ENCODE measurements at regions not wholly inside any gene's neighbourhood (a gene's known extent, or its start where the extent isn't known, plus 50 kb on each side); places are given as distances from the start of the nearest gene placed in this dataset.

GRCh38 chr18:77679869-77680268 lies 430.2 kb downstream of the GALR1 start:
- H3K27me3 Mint-ChIP-seq (ENCODE audit: low read depth, poor library complexity): peaks cover 16% of the 10 kb centered on the region
- H3K9me3 Mint-ChIP-seq: peaks cover 7% of the 10 kb centered on the region

GRCh38 chr18:77700051-77700450 lies 450.4 kb downstream of the GALR1 start:
- H3K36me3 Mint-ChIP-seq (ENCODE audit: low read depth): no peaks in the 10 kb centered on the region
- H3K27me3 Mint-ChIP-seq (ENCODE audit: low read depth, poor library complexity): peaks cover 17% of the 10 kb centered on the region
- TF ChIP-seq, protein P1, sequence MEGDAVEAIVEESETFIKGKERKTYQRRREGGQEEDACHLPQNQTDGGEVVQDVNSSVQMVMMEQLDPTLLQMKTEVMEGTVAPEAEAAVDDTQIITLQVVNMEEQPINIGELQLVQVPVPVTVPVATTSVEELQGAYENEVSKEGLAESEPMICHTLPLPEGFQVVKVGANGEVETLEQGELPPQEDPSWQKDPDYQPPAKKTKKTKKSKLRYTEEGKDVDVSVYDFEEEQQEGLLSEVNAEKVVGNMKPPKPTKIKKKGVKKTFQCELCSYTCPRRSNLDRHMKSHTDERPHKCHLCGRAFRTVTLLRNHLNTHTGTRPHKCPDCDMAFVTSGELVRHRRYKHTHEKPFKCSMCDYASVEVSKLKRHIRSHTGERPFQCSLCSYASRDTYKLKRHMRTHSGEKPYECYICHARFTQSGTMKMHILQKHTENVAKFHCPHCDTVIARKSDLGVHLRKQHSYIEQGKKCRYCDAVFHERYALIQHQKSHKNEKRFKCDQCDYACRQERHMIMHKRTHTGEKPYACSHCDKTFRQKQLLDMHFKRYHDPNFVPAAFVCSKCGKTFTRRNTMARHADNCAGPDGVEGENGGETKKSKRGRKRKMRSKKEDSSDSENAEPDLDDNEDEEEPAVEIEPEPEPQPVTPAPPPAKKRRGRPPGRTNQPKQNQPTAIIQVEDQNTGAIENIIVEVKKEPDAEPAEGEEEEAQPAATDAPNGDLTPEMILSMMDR (IDR thresholded peaks at IDR 0.05): no peak
- H3K27ac Mint-ChIP-seq: no peak overlapping the region
- no peak overlapping the region for H3K4me3 Mint-ChIP-seq
- H3K4me1 Mint-ChIP-seq: no peaks in the 10 kb centered on the region
- no peak for DNase-seq
- no peaks in the 10 kb centered on the region for H3K9me3 Mint-ChIP-seq

More at GRCh38 chr18:77679869-77680268, 430.2 kb downstream of the GALR1 start:
- TF ChIP-seq, protein P1 (IDR thresholded peaks at IDR 0.05): no peak
- Mint-ChIP-seq H3K27ac (no peak overlapping the region), H3K4me1 (no peaks in the 10 kb centered on the region), H3K36me3 (ENCODE audit: low read depth) (no peaks in the 10 kb centered on the region), H3K4me3 (no peak overlapping the region)
- DNase-seq: no peak

DNA sequence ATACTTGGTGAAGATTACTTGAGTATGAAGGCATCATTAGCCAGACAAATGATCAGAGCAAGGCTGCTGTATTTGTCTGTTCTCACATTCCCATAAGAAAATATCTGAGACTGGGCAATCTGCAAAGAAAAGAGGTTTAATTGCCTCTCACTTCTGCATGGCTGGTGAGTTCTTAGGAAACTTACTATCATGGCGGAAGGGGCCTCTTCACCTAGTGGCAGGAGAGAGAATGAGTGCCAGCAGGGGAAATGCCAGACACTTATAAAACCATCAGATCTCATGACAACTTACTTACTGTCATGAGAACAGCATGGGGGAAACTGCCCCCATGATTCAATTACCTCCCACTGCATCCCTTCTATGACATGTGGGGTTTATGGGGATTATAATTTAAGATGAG lies 452.3 kb downstream of the GALR1 start:
- H3K4me3 Mint-ChIP-seq: no peak overlapping the region
- H3K4me1 Mint-ChIP-seq: no peaks in the 10 kb centered on the region
- TF ChIP-seq, protein P1 (IDR thresholded peaks at IDR 0.05): no peak
- H3K27me3 Mint-ChIP-seq (ENCODE audit: low read depth, poor library complexity): peaks cover 22% of the 10 kb centered on the region
- no peaks in the 10 kb centered on the region for H3K36me3 Mint-ChIP-seq (ENCODE audit: low read depth)
- no peak overlapping the region for H3K27ac Mint-ChIP-seq
- H3K9me3 Mint-ChIP-seq: no peaks in the 10 kb centered on the region
- no peak for DNase-seq

DNA sequence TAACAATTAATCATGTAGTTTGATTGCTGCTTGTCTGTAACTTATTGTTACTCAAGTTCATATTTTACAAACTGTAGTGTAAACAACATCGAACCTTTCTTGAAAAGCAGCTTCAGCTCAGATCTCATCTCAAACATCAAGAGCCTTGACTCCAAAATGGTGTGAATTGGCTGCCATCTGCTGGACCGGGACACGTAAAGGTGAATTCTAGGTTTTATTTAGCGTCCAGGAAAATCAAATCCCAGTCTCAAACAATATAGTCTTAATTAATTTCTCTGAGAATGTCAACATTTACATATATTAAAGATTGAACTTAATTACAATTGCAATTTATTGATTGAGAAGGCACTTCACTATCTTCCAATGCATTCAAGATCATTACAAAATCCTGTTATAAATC lies 453.0 kb downstream of the GALR1 start:
- Mint-ChIP-seq H3K36me3 (ENCODE audit: low read depth) (no peaks in the 10 kb centered on the region), H3K27ac (no peak overlapping the region), H3K4me1 (no peaks in the 10 kb centered on the region), H3K27me3 (ENCODE audit: low read depth, poor library complexity) (peaks cover 22% of the 10 kb centered on the region), H3K4me3 (no peak overlapping the region), H3K9me3 (no peaks in the 10 kb centered on the region)
- peak; percentile 10 for DNase-seq
- TF ChIP-seq, protein P1 (IDR thresholded peaks at IDR 0.05): peak; percentile 32

- no peak overlapping the region for H3K4me3 Mint-ChIP-seq
- no peak for DNase-seq
- no peaks in the 10 kb centered on the region for H3K4me1 Mint-ChIP-seq
- peaks cover 3% of the 10 kb centered on the region for H3K9me3 Mint-ChIP-seq
- H3K36me3 Mint-ChIP-seq (ENCODE audit: low read depth): no peaks in the 10 kb centered on the region
- TF ChIP-seq, protein P1 (IDR thresholded peaks at IDR 0.05): no peak
- H3K27ac Mint-ChIP-seq: no peak overlapping the region
- H3K27me3 Mint-ChIP-seq (ENCODE audit: low read depth, poor library complexity): peaks cover 23% of the 10 kb centered on the region
Measured at GRCh38 chr18:77705301-77705700, 455.7 kb downstream of the GALR1 start.

DNA sequence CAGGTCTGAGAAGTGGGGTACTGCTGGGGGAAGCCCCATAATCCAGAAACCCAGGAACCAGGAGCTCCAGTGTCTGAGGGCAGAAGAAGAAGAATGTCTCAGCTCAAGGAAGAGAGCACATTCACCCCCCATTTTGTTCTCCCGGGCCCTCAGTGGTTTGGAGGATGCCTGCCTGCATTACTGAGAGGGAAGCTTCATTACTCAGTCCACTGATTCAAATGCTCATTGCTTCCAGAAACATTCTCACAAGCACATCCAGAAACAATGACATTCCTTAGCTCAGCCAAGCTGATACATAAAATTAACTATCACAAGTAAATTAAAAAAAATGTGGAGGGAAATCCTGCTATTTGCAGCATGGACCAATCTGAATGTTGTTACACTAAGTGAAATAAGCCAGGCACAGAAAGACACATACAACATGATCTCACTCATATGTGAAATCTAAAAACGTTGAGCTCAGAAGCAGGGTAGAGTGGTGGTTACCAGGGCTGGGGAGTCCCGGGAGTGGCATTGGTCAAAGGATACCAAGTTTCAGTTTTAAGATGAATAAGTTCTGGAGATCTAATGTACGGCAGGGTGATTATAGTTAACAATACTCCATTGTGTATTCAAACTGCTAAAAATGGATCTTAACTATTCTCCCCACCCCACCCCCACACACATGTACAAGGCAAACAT lies 459.3 kb downstream of the GALR1 start:
- TF ChIP-seq, protein P1 (IDR thresholded peaks at IDR 0.05): no peak
- Mint-ChIP-seq H3K9me3 (peaks cover 3% of the 10 kb centered on the region), H3K4me3 (no peak overlapping the region), H3K36me3 (ENCODE audit: low read depth) (no peaks in the 10 kb centered on the region), H3K27me3 (ENCODE audit: low read depth, poor library complexity) (peaks cover 17% of the 10 kb centered on the region), H3K27ac (no peak overlapping the region), H3K4me1 (no peaks in the 10 kb centered on the region)
- DNase-seq: no peak
